HCT116 (cell line): ENCODE measurements at regions not wholly inside any gene's neighbourhood (a gene's known extent, or its start where the extent isn't known, plus 50 kb on each side); places are given as distances from the start of the nearest gene placed in this dataset.

Experiments used
- ATAC-seq: fragments of 200-7000 bp; cut with Tn5 transposase; 2 replicates; pipeline ENCODE4 v1.9.1; 2020; ENCODE audit warnings: mild to moderate bottlenecking, moderate library complexity
- BruUV-seq: library from RNA; stranded (reverse); fragments of 400-500 nt; replicated peaks from 2 replicates; lab custom pipeline; 2021; lab: Mats Ljungman, UMichigan
- CTCF ChIA-PET: fragments of 300-600 bp; sonication (Branson Sonifier 250); formaldehyde crosslinking; loops from one replicate; lab custom pipeline; 2021; ENCODE audit warnings: antibody characterized with exemption; lab: Charles Lee
- POLR2A ChIA-PET: fragments of 300-600, 350-600 bp; sonication (Branson Sonifier 250); formaldehyde crosslinking; loops from one replicate; lab custom pipeline; 2021; ENCODE audit warnings: antibody characterized with exemption; lab: Charles Lee
- RAD21 ChIA-PET, 2 experiments: fragments of 300-600 bp; sonication (Branson Sonifier 250); formaldehyde crosslinking; loops; one replicate each; lab custom pipeline; 2023; ENCODE audit warnings: low total read pairs in 2 of 2; ENCODE audit not compliant: uncharacterized antibody in 2 of 2, unreplicated experiment in 2 of 2, low non-redundant PET in 1 of 2; lab: Charles Lee
- DNase-seq: peaks from one replicate; pipeline ENCODE4 v3.0.0-alpha.2; 2010; ENCODE audit warnings: low read depth, low spot score
- H2AFZ ChIP-seq: fragments of 200-600 bp; shearing (Covaris generic), sonication (generic); 2 replicates; pipeline ENCODE4 v1.6.1; 2017; ENCODE audit warnings: low read depth, mixed run types, mixed read lengths, antibody characterized with exemption, low read length; ENCODE audit not compliant: poor library complexity, severe bottlenecking
- H3K27ac ChIP-seq: 2 replicates; pipeline ENCODE4 v1.5.1; 2012; ENCODE audit warnings: low read depth, low read length
- H3K27me3 ChIP-seq: fragments of 200-600 bp; sonication (generic); 2 replicates; pipeline ENCODE4 v1.6.1; 2016; ENCODE audit warnings: mixed run types, low read length, mixed read lengths; ENCODE audit not compliant: insufficient read depth
- H3K36me3 ChIP-seq, 2 experiments: fragments of 200-500 bp in 1 of 2; fragments of 200-600 bp in 1 of 2; sonication (Bioruptor generic) in 1 of 2; sonication (generic) in 1 of 2; 2 replicates each; pipeline versions ENCODE4 v1.5.1 to v1.6.1; 2014 to 2016; ENCODE audit warnings: low read length in 2 of 2, inconsistent platforms in 1 of 2, mixed read lengths in 1 of 2, mixed run types in 1 of 2; ENCODE audit not compliant: insufficient read depth in 2 of 2, control insufficient read depth in 1 of 2
- H3K4me1 ChIP-seq, 2 experiments: fragments of 200-600 bp in 1 of 2; sonication (generic) in 1 of 2; 2 replicates each; pipeline versions ENCODE4 v1.5.1 to v1.6.1; 2012 to 2017; ENCODE audit warnings: low read length in 2 of 2, inconsistent platforms in 1 of 2, mild to moderate bottlenecking in 1 of 2, mixed read lengths in 1 of 2, mixed run types in 1 of 2, moderate library complexity in 1 of 2; ENCODE audit not compliant: insufficient read depth in 2 of 2, control insufficient read depth in 1 of 2
- H3K4me2 ChIP-seq: fragments of 200-600 bp; sonication (generic); 2 replicates; pipeline ENCODE4 v1.6.1; 2017; ENCODE audit warnings: mixed run types, low read length, mixed read lengths
- H3K4me3 ChIP-seq, 2 experiments: fragments of 200-600 bp in 1 of 2; sonication (generic) in 1 of 2; replicated peaks in 1 of 2; 2 replicates each; pipeline ENCODE4 v1.5.1; 2011 to 2016; ENCODE audit warnings: low read length in 2 of 2, control low read depth in 1 of 2, low read depth in 1 of 2, mild to moderate bottlenecking in 1 of 2, mixed read lengths in 1 of 2, mixed run types in 1 of 2
- H3K79me2 ChIP-seq: fragments of 200-600 bp; sonication (generic); 2 replicates; pipeline ENCODE4 v1.6.1; 2017; ENCODE audit warnings: mild to moderate bottlenecking, mixed run types, low read length, moderate library complexity, mixed read lengths; ENCODE audit not compliant: insufficient read depth
- H3K9ac ChIP-seq: fragments of 200-600 bp; sonication (generic); 2 replicates; pipeline ENCODE4 v1.6.1; 2016; ENCODE audit warnings: low read length, mixed read lengths
- H3K9me2 ChIP-seq: fragments of 200-600 bp; sonication (generic), shearing (Covaris generic); 2 replicates; pipeline ENCODE4 v1.6.1; 2017; ENCODE audit warnings: mixed run types, mild to moderate bottlenecking, moderate library complexity; ENCODE audit not compliant: insufficient read depth
- H3K9me3 ChIP-seq, 2 experiments: fragments of 200-500 bp in 1 of 2; fragments of 200-600 bp in 1 of 2; sonication (Bioruptor generic) in 1 of 2; sonication (generic) in 1 of 2; 2 replicates each; pipeline ENCODE4 v1.6.1; 2014 to 2017; ENCODE audit warnings: low read length in 2 of 2, mixed read lengths in 2 of 2, inconsistent platforms in 1 of 2, low read depth in 1 of 2, mild to moderate bottlenecking in 1 of 2, mixed run types in 1 of 2, moderate library complexity in 1 of 2; ENCODE audit not compliant: control insufficient read depth in 1 of 2, insufficient read depth in 1 of 2
- H4K20me1 ChIP-seq: fragments of 200-600 bp; sonication (generic), shearing (Covaris generic); 2 replicates; pipeline ENCODE4 v1.6.1; 2017; ENCODE audit warnings: mixed run types, mild to moderate bottlenecking, moderate library complexity; ENCODE audit not compliant: insufficient read depth
- CEBPB ChIP-seq: IDR thresholded peaks from 2 replicates; pipeline ENCODE4 v1.6.1; 2012; ENCODE audit warnings: low read depth
- ELF1 ChIP-seq: IDR thresholded peaks from 2 replicates; pipeline ENCODE4 v1.6.1; 2012; ENCODE audit warnings: low read depth, borderline replicate concordance
- EZH2phosphoT487 ChIP-seq: fragments of 200-600 bp; IDR thresholded peaks from 2 replicates; pipeline ENCODE4 v1.6.1; 2018; ENCODE audit warnings: antibody characterized with exemption, borderline replicate concordance
- POLR2A ChIP-seq: IDR thresholded peaks from 2 replicates; pipeline ENCODE4 v1.7.0; 2011; ENCODE audit warnings: borderline replicate concordance; ENCODE audit not compliant: insufficient read depth, insufficient read length; ENCODE audit errors: extremely low read depth
- TCF7L2 ChIP-seq: IDR thresholded peaks from 2 replicates; pipeline ENCODE4 v1.7.0; 2011; ENCODE audit warnings: borderline replicate concordance, inconsistent platforms; ENCODE audit not compliant: insufficient read depth, insufficient read length; ENCODE audit errors: extremely low read depth
- ZBTB33 ChIP-seq: IDR thresholded peaks from 2 replicates; pipeline ENCODE4 v1.6.1; 2011; ENCODE audit warnings: mild to moderate bottlenecking, low read length, moderate library complexity; ENCODE audit not compliant: insufficient replicate concordance; ENCODE audit errors: extremely low read depth
- intact Hi-C: fragments of 100-400 bp; cut with micrococcal nuclease; formaldehyde crosslinking; loops from 2 replicates; pipeline ENCODE4 v1.10.0; 2022
- TF ChIP-seq, protein P1 (sequence below), 3 experiments: fragments of 200-600 bp in 1 of 3; sonication (generic) in 1 of 3; IDR thresholded peaks in 2 of 3; conservative IDR thresholded peaks in 1 of 3; 2 replicates each; pipeline ENCODE4 v1.5.1; 2012 to 2017; ENCODE audit warnings: low read depth in 2 of 3, low read length in 2 of 3, antibody characterized with exemption in 1 of 3, borderline replicate concordance in 1 of 3, control low read depth in 1 of 3, mild to moderate bottlenecking in 1 of 3, mixed read lengths in 1 of 3, mixed run types in 1 of 3, moderate library complexity in 1 of 3; ENCODE audit not compliant: insufficient read depth in 1 of 3
- TF ChIP-seq, protein P2 (sequence below): IDR thresholded peaks from 2 replicates; pipeline ENCODE4 v1.6.1; 2012; ENCODE audit warnings: low read depth

GRCh38 chr18:39730606-39731005, 2165.0 kb upstream of the CELF4 start:
- Histone ChIP-seq H3K9me2 (no peaks in the 10 kb centered on the region), H3K9me3 (no peaks in the 10 kb centered on the region), H3K9ac (no peak overlapping the region), H3K27ac (no peak overlapping the region), H3K4me1 (no peaks in the 10 kb centered on the region), H2AFZ (no peak overlapping the region), H4K20me1 (no peaks in the 10 kb centered on the region), H3K36me3 (no peaks in the 10 kb centered on the region), H3K27me3 (no peaks in the 10 kb centered on the region), H3K4me3 (no peak overlapping the region), H3K4me2 (no peak overlapping the region), H3K79me2 (no peaks in the 10 kb centered on the region)
- POLR2A ChIA-PET, result no interaction called here
- intact Hi-C loops, result no loop called here
- RAD21 ChIA-PET, result no interaction called here
- CTCF ChIA-PET, result no interaction called here
- ATAC-seq (no peak), DNase-seq (no peak)
- TF ChIP-seq, protein P1, sequence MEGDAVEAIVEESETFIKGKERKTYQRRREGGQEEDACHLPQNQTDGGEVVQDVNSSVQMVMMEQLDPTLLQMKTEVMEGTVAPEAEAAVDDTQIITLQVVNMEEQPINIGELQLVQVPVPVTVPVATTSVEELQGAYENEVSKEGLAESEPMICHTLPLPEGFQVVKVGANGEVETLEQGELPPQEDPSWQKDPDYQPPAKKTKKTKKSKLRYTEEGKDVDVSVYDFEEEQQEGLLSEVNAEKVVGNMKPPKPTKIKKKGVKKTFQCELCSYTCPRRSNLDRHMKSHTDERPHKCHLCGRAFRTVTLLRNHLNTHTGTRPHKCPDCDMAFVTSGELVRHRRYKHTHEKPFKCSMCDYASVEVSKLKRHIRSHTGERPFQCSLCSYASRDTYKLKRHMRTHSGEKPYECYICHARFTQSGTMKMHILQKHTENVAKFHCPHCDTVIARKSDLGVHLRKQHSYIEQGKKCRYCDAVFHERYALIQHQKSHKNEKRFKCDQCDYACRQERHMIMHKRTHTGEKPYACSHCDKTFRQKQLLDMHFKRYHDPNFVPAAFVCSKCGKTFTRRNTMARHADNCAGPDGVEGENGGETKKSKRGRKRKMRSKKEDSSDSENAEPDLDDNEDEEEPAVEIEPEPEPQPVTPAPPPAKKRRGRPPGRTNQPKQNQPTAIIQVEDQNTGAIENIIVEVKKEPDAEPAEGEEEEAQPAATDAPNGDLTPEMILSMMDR (IDR thresholded peaks at IDR 0.05 in 2 of 3, conservative IDR thresholded peaks at IDR 0.05 in 1 of 3; ENCODE audit: borderline replicate concordance in 1 of 3, insufficient read depth in 1 of 3, low read depth in 2 of 3, low read length in 2 of 3), result no peak
- TF ChIP-seq EZH2phosphoT487 (no peak), ELF1 (no peak), TCF7L2 (no peak), POLR2A (no peak), CEBPB (no peak), ZBTB33 (no peak)
- TF ChIP-seq, protein P2, sequence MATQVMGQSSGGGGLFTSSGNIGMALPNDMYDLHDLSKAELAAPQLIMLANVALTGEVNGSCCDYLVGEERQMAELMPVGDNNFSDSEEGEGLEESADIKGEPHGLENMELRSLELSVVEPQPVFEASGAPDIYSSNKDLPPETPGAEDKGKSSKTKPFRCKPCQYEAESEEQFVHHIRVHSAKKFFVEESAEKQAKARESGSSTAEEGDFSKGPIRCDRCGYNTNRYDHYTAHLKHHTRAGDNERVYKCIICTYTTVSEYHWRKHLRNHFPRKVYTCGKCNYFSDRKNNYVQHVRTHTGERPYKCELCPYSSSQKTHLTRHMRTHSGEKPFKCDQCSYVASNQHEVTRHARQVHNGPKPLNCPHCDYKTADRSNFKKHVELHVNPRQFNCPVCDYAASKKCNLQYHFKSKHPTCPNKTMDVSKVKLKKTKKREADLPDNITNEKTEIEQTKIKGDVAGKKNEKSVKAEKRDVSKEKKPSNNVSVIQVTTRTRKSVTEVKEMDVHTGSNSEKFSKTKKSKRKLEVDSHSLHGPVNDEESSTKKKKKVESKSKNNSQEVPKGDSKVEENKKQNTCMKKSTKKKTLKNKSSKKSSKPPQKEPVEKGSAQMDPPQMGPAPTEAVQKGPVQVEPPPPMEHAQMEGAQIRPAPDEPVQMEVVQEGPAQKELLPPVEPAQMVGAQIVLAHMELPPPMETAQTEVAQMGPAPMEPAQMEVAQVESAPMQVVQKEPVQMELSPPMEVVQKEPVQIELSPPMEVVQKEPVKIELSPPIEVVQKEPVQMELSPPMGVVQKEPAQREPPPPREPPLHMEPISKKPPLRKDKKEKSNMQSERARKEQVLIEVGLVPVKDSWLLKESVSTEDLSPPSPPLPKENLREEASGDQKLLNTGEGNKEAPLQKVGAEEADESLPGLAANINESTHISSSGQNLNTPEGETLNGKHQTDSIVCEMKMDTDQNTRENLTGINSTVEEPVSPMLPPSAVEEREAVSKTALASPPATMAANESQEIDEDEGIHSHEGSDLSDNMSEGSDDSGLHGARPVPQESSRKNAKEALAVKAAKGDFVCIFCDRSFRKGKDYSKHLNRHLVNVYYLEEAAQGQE, result no peak
- BruUV-seq, result no TSS peak
